Heart left ventricle (tissue), 16 donors: ENCODE measurements at regions not wholly inside any gene's neighbourhood (a gene's known extent, or its start where the extent isn't known, plus 50 kb on each side); places are given as distances from the start of the nearest gene placed in this dataset.

Source experiments
- ATAC-seq, 4 donors: fragments of 200-7000 bp; cut with Tn5 transposase; one replicate each; pipeline ENCODE4 v1.9.1; 2020 to 2022; ENCODE audit warnings: moderate library complexity in 4 of 4, mild to moderate bottlenecking in 3 of 4, moderate number of reproducible peaks in 1 of 4
- DNase-seq, 5 donors: peaks; one replicate each; pipeline ENCODE4 v3.0.0-alpha.2; 2020
- H3K27ac ChIP-seq, 12 donors: fragments of 200-600 bp; sonication (generic) in 4 of 12; one replicate each; pipeline versions ENCODE4 v1.5.0 to v1.8.0; 2016 to 2022; ENCODE audit warnings: mild to moderate bottlenecking in 2 of 12
- H3K27me3 ChIP-seq, 9 donors: fragments of 200-600 bp; sonication (generic) in 2 of 9; one replicate each; pipeline versions ENCODE4 v1.5.1 to v1.8.0; 2016 to 2022; ENCODE audit warnings: mild to moderate bottlenecking in 3 of 9
- H3K36me3 ChIP-seq, 9 donors: fragments of 200-600 bp; sonication (generic) in 2 of 9; one replicate each; pipeline versions ENCODE4 v1.5.0 to v1.8.0; 2018 to 2022; ENCODE audit warnings: mild to moderate bottlenecking in 2 of 9
- H3K4me1 ChIP-seq, 12 donors: fragments of 200-600 bp; sonication (generic) in 4 of 12; one replicate each; pipeline versions ENCODE4 v1.5.0 to v1.8.0; 2016 to 2022; ENCODE audit warnings: mild to moderate bottlenecking in 3 of 12
- H3K4me3 ChIP-seq, 12 donors: fragments of 200-600 bp; sonication (generic) in 4 of 12; one replicate each; pipeline versions ENCODE4 v1.5.0 to v1.8.0; 2017 to 2022; ENCODE audit warnings: mild to moderate bottlenecking in 9 of 12, moderate library complexity in 4 of 12
- H3K9me3 ChIP-seq, 12 donors: fragments of 200-600 bp; sonication (generic) in 4 of 12; one replicate each; pipeline versions ENCODE4 v1.5.0 to v1.8.0; 2016 to 2022; ENCODE audit warnings: mild to moderate bottlenecking in 1 of 12
- POLR2A ChIP-seq, 2 donors: fragments of 450-650 bp; IDR thresholded peaks; one replicate each; pipeline ENCODE4 v1.6.1; 2017; ENCODE audit warnings: antibody characterized with exemption in 2 of 2, mild to moderate bottlenecking in 2 of 2, moderate library complexity in 2 of 2
- WGBS, 4 donors: extraction: QIAGEN DNeasy Blood & Tissue Kit in 2 of 4; methylation state at CpG; one replicate each; pipeline versions ENCODE4 v1.1.5 to v1.1.7; 2013 to 2018; 5-methylcytosine and 5-hydroxymethylcytosine counted together
- intact Hi-C, 10 donors: fragments of 100-400 bp; cut with DNase I; formaldehyde crosslinking; loops; one replicate each; pipeline versions ENCODE4 v1.11.1 to v1.14.2; 2022
- TF ChIP-seq, protein P1 (sequence below), 12 donors: fragments of 200-600 bp; sonication (generic) in 4 of 12; IDR thresholded peaks; one replicate each; pipeline versions ENCODE4 v1.5.0 to v1.8.0; 2018 to 2022; ENCODE audit warnings: antibody characterized with exemption in 12 of 12, mild to moderate bottlenecking in 5 of 12
- donor health status: ischemic (EF 13 %, LVEDD 7.1; RV severe dilation, severe dysfunction).
- donor health status: healthy with polysubstance abuse.
- donor health status: DM: no; HTN: yes; CAD: no.
- donor health status: DM: no; HTN: no; CAD: no.
- donor health status: ischemic (EF 25% LVEDD 6.9; RV normal size, moderate dysfunction).
- donor health status: ischemic (EF 25% LVEDD 5.7; RV mildly dilated, moderate dysfunction).
- donor health status: healthy.
- donor health status: DM: yes; HTN: yes; CAD: no.
- donor health status: ischemic (EF 35%, LVEDD 5.7; RV mildly dilated, moderate dysfunction).
- donor health status: nonischemic (EF 11% LVEDD 7.7; RV severe dilation, severe dysfunction).
- donor health status: DM: yes; HTN: yes; CAD: no.
- donor health status: PGD.
- donor health status: ischemic (EF 29% LVEDD 5.4; RV normal size, mild dysfunction).
- donor health status: nonischemic (EF 23%, LVEDD 6.1; RV moderate dilation, normal function).

- Histone ChIP-seq H3K4me3 (no peak overlapping the region), H3K4me1 (peaks cover 0 to 13% (median 0%) of the 10 kb centered on the region in 12 donors), H3K27me3 (no peaks in the 10 kb centered on the region), H3K27ac (peak overlapping the region in 3 of 12 donors; percentile 5 to 9 (median 9)), H3K9me3 (no peaks in the 10 kb centered on the region), H3K36me3 (no peaks in the 10 kb centered on the region)
- DNase-seq: no peak
- intact Hi-C loops: no loop called here
- 82 to 89% (median 84%) methylated on average over 3 of the region's 3 CpGs for WGBS, 4 donors
- peak in 1 of 4 donors; percentile 54 for ATAC-seq
- no peak for TF ChIP-seq POLR2A (IDR thresholded peaks at IDR 0.05)
- TF ChIP-seq, protein P1, sequence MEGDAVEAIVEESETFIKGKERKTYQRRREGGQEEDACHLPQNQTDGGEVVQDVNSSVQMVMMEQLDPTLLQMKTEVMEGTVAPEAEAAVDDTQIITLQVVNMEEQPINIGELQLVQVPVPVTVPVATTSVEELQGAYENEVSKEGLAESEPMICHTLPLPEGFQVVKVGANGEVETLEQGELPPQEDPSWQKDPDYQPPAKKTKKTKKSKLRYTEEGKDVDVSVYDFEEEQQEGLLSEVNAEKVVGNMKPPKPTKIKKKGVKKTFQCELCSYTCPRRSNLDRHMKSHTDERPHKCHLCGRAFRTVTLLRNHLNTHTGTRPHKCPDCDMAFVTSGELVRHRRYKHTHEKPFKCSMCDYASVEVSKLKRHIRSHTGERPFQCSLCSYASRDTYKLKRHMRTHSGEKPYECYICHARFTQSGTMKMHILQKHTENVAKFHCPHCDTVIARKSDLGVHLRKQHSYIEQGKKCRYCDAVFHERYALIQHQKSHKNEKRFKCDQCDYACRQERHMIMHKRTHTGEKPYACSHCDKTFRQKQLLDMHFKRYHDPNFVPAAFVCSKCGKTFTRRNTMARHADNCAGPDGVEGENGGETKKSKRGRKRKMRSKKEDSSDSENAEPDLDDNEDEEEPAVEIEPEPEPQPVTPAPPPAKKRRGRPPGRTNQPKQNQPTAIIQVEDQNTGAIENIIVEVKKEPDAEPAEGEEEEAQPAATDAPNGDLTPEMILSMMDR (IDR thresholded peaks at IDR 0.05): no peak
Measured at GRCh38 chr5:67673180-67673579, 476.6 kb upstream of the CD180 start.

- intact Hi-C loops: no loop called here
- no peak for TF ChIP-seq POLR2A (IDR thresholded peaks at IDR 0.05)
- TF ChIP-seq, protein P1 (IDR thresholded peaks at IDR 0.05): no peak
- H3K27ac ChIP-seq: peak overlapping the region in 1 of 12 donors; percentile 9
Measured at GRCh38 chr5:67672636-67673035, 476.0 kb upstream of the CD180 start.

DNA sequence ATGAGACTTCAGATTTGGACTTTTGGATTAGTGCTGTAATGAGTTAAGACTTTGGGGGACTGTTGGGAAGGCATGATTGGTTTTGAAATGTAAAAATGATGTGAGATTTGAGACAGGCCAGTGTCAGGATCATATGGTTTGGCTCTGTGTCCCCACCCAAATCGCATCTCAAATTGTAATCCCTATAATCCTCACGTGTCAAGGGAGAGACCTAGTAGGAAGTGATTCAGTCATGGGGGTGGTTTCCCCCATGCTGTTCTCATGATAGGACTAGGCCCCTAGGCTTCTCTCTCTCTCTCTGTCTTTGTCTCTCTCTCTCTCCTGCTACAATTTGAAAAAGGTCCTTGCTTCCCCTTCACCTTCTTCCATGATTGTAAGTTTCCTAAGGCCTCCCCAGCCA, 473.3 kb upstream of the CD180 start:
- no peaks in the 10 kb centered on the region for H3K36me3 ChIP-seq
- peaks cover 0 to 21% (median 1%) of the 10 kb centered on the region in 12 donors for H3K9me3 ChIP-seq
- DNase-seq (no peak), ATAC-seq (no peak)
- peaks cover 0 to 6% (median 0%) of the 10 kb centered on the region in 12 donors for H3K4me1 ChIP-seq
- H3K27me3 ChIP-seq: no peaks in the 10 kb centered on the region
- H3K4me3 ChIP-seq: no peak overlapping the region
- whole genome bisulfite sequencing, 4 donors: 54 to 90% (median 86%) methylated on average over 2 of the region's 2 CpGs
- intact Hi-C loops: loop anchor here in 1 of 10 donors (5.0 kb wide), 1 partner anchor 48 kb away; no protein-coding TSS in a partner anchor
- TF ChIP-seq, protein P1 (IDR thresholded peaks at IDR 0.05): no peak
- no peak for TF ChIP-seq POLR2A (IDR thresholded peaks at IDR 0.05)
- no peak overlapping the region for H3K27ac ChIP-seq

More at GRCh38 chr5:67672636-67673035, 476.0 kb upstream of the CD180 start:
- ATAC-seq: no peak
- Histone ChIP-seq H3K4me3 (no peak overlapping the region), H3K36me3 (no peaks in the 10 kb centered on the region), H3K4me1 (peaks cover 0 to 11% (median 0%) of the 10 kb centered on the region in 12 donors), H3K9me3 (no peaks in the 10 kb centered on the region), H3K27me3 (no peaks in the 10 kb centered on the region)
- DNase-seq: no peak
- WGBS, 4 donors: 88 to 96% (median 91%) methylated on average over 1 of the region's 1 CpG

DNA sequence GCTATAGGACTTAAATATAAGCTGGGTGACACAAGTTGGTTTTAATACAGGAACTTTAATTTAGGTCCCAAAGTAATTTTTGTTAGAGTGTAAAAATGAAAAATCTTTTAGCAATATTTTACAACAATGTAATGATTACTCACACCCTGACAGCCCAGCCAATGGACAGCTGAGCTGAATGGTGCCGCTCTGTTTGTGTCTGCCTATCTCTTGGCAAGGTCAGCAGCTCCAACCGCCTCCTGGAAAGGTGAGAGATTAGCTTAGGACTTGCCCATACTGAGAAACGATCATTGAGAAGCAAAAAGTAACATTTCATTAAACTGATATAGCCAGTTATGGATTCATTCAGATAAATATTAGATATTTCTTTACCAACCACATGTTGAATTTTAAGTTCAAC, 463.6 kb upstream of the CD180 start:
- TF ChIP-seq POLR2A (IDR thresholded peaks at IDR 0.05): no peak
- TF ChIP-seq, protein P1 (IDR thresholded peaks at IDR 0.05): no peak
- ATAC-seq: peak in 1 of 4 donors; percentile 63

More for the DNA sequence above, 463.6 kb upstream of the CD180 start:
- Histone ChIP-seq H3K27ac (no peak overlapping the region), H3K9me3 (peaks cover 0 to 16% (median 0%) of the 10 kb centered on the region in 12 donors), H3K4me1 (no peaks in the 10 kb centered on the region), H3K36me3 (no peaks in the 10 kb centered on the region), H3K4me3 (no peak overlapping the region), H3K27me3 (no peaks in the 10 kb centered on the region)
- no peak for DNase-seq
- intact Hi-C loops: no loop called here
- 49 to 56% (median 50%) methylated on average over 3 of the region's 3 CpGs for WGBS, 4 donors
